Heart right ventricle (tissue), 16 donors: ENCODE measurements at regions not wholly inside any gene's neighbourhood (a gene's known extent, or its start where the extent isn't known, plus 50 kb on each side); places are given as distances from the start of the nearest gene placed in this dataset.

Experiments
- ATAC-seq, 8 donors: fragments of 200-7000 bp; cut with Tn5 transposase; one replicate each; pipeline ENCODE4 v1.9.1; 2020; ENCODE audit warnings: mild to moderate bottlenecking in 8 of 8, moderate library complexity in 8 of 8, moderate number of reproducible peaks in 1 of 8
- DNase-seq, 2 donors: peaks; one replicate each; pipeline ENCODE4 v3.0.0-alpha.2; 2020
- H3K27ac ChIP-seq, 10 donors: fragments of 200-600 bp; sonication (generic) in 2 of 10; one replicate each; pipeline versions ENCODE4 v1.5.0 to v1.8.0; 2020 to 2022; ENCODE audit warnings: mild to moderate bottlenecking in 3 of 10
- H3K27me3 ChIP-seq, 7 donors: fragments of 200-600 bp; one replicate each; pipeline ENCODE4 v1.8.0; 2021 to 2022; ENCODE audit warnings: mild to moderate bottlenecking in 2 of 7
- H3K36me3 ChIP-seq, 9 donors: fragments of 200-600 bp; sonication (generic) in 1 of 9; one replicate each; pipeline versions ENCODE4 v1.5.0 to v1.8.0; 2020 to 2022; ENCODE audit warnings: mild to moderate bottlenecking in 2 of 9
- H3K4me1 ChIP-seq, 9 donors: fragments of 200-600 bp; sonication (generic) in 1 of 9; one replicate each; pipeline versions ENCODE4 v1.5.0 to v1.8.0; 2020 to 2022; ENCODE audit warnings: mild to moderate bottlenecking in 4 of 9
- H3K4me3 ChIP-seq, 10 donors: fragments of 200-600 bp; sonication (generic) in 2 of 10; one replicate each; pipeline versions ENCODE4 v1.5.0 to v1.8.0; 2020 to 2022; ENCODE audit warnings: mild to moderate bottlenecking in 7 of 10, moderate library complexity in 2 of 10
- H3K9me3 ChIP-seq, 11 donors: fragments of 200-600 bp in 10 of 11; sonication (generic) in 2 of 11; one replicate each; pipeline versions ENCODE4 v1.5.0 to v1.8.0; 2013 to 2022; ENCODE audit warnings: mild to moderate bottlenecking in 2 of 11, control low read depth in 1 of 11, moderate library complexity in 1 of 11
- WGBS, 2 donors: extraction: QIAGEN DNeasy Blood & Tissue Kit; methylation state at CpG; one replicate each; pipeline ENCODE4 v1.1.7; 2013; ENCODE audit warnings: inconsistent platforms in 1 of 2; 5-methylcytosine and 5-hydroxymethylcytosine counted together
- intact Hi-C, 10 donors: fragments of 100-400 bp; cut with DNase I; formaldehyde crosslinking; loops; one replicate each; pipeline versions ENCODE4 v1.11.1 to v1.14.2; 2022
- TF ChIP-seq, protein P1 (sequence below), 9 donors: fragments of 200-600 bp; sonication (generic) in 2 of 9; IDR thresholded peaks; one replicate each; pipeline versions ENCODE4 v1.5.0 to v1.8.0; 2021 to 2022; ENCODE audit warnings: antibody characterized with exemption in 9 of 9, mild to moderate bottlenecking in 5 of 9, moderate library complexity in 1 of 9
- donor health status: Arrhythmogenic right ventricular cardiomyopathy.
- donor health status: ischemic (EF 13 %, LVEDD 7.1; RV severe dilation, severe dysfunction).
- donor health status: healthy with polysubstance abuse.
- donor health status: DM: no; HTN: yes; CAD: no.
- donor health status: DM: no; HTN: no; CAD: no.
- donor health status: ischemic (EF 25% LVEDD 6.9; RV normal size, moderate dysfunction).
- donor health status: ischemic (EF 25% LVEDD 5.7; RV mildly dilated, moderate dysfunction).
- donor health status: healthy.
- donor health status: DM: yes; HTN: yes; CAD: no.
- donor health status: Ischemic cardiomyopathy.
- donor health status: ischemic (EF 35%, LVEDD 5.7; RV mildly dilated, moderate dysfunction).
- donor health status: nonischemic (EF 11% LVEDD 7.7; RV severe dilation, severe dysfunction).
- donor health status: DM: yes; HTN: yes; CAD: no.
- donor health status: PGD.
- donor health status: ischemic (EF 29% LVEDD 5.4; RV normal size, mild dysfunction).
- donor health status: nonischemic (EF 23%, LVEDD 6.1; RV moderate dilation, normal function).

DNA sequence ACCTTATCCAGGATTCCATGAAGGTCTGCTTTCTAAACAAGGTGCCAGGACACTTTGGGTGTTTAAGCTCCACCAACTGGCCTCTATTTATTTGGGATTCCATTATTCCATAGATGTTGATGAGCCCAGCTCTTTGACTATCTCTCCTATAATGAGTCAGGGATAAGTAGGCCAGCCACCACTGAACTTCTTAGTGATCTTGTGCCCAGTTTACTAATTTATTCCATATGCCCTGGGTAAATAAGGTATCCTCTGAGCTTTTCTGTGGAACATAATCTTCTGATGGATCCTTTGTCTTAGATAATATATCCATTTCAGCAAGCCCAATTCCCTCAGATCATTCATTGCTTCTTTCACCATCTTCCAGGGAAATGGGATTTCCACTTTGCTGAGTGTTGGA, 535.0 kb downstream of the FOXG1 start:
- intact Hi-C loops, result no loop called here
- Histone ChIP-seq H3K36me3 (no peaks in the 10 kb centered on the region), H3K4me1 (no peaks in the 10 kb centered on the region), H3K27ac (no peak overlapping the region), H3K27me3 (no peaks in the 10 kb centered on the region), H3K9me3 (no peaks in the 10 kb centered on the region), H3K4me3 (no peak overlapping the region)
- TF ChIP-seq, protein P1, sequence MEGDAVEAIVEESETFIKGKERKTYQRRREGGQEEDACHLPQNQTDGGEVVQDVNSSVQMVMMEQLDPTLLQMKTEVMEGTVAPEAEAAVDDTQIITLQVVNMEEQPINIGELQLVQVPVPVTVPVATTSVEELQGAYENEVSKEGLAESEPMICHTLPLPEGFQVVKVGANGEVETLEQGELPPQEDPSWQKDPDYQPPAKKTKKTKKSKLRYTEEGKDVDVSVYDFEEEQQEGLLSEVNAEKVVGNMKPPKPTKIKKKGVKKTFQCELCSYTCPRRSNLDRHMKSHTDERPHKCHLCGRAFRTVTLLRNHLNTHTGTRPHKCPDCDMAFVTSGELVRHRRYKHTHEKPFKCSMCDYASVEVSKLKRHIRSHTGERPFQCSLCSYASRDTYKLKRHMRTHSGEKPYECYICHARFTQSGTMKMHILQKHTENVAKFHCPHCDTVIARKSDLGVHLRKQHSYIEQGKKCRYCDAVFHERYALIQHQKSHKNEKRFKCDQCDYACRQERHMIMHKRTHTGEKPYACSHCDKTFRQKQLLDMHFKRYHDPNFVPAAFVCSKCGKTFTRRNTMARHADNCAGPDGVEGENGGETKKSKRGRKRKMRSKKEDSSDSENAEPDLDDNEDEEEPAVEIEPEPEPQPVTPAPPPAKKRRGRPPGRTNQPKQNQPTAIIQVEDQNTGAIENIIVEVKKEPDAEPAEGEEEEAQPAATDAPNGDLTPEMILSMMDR (IDR thresholded peaks at IDR 0.05), result no peak
- DNase-seq (no peak), ATAC-seq (no peak)

DNA sequence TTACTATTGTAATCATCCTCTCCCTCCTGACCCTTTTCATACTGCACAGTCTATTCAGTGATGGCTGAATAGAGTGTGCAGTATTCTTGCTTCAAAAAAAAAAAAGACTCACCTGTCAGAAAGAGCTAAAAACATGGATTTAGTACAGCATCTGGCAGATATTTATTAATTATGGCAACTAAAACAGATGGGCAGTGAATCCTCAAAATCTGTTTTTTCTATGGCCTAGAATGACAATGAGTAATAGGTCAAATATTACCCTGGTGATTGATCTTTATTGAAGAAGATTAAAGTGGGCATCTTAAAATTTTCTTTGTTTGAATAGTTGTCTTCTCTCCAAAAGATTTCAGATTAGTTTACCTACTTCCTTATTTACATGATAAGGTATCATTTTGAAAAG, 543.6 kb downstream of the FOXG1 start:
- H3K27ac ChIP-seq, result no peak overlapping the region
- no peaks in the 10 kb centered on the region for H3K36me3 ChIP-seq
- TF ChIP-seq, protein P1 (IDR thresholded peaks at IDR 0.05), result no peak
- no peak for ATAC-seq
- intact Hi-C loops, result no loop called here
- H3K4me3 ChIP-seq, result no peak overlapping the region
- H3K27me3 ChIP-seq, result no peaks in the 10 kb centered on the region
- DNase-seq, result no peak
- H3K4me1 ChIP-seq, result no peaks in the 10 kb centered on the region
- no peaks in the 10 kb centered on the region for H3K9me3 ChIP-seq

DNA sequence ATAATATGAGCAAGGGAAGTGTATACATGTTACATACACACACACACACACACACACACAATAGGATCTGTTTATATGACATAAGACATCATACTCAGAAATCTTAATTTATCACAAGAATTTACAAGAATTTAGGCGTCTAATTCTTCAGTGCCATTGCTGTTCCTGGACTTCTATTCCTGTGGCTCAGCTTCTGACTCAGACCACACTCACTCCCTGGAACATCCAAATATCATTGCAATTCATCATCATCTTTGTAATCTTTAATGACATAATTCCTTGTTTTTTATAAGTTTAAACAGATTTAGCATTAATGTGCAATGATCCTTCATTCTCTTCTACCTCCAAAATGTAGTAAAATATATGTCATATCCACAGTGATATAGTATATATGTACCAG, 544.2 kb downstream of the FOXG1 start:
- intact Hi-C loops, result no loop called here
- no peaks in the 10 kb centered on the region for H3K9me3 ChIP-seq
- no peaks in the 10 kb centered on the region for H3K4me1 ChIP-seq
- 63 to 79% methylated on average over 1 of the region's 1 CpG for WGBS, 2 donors
- TF ChIP-seq, protein P1 (IDR thresholded peaks at IDR 0.05), result no peak
- ATAC-seq, result no peak
- H3K27me3 ChIP-seq, result no peaks in the 10 kb centered on the region
- DNase-seq, result no peak
- H3K27ac ChIP-seq, result no peak overlapping the region
- H3K4me3 ChIP-seq, result no peak overlapping the region
- no peaks in the 10 kb centered on the region for H3K36me3 ChIP-seq

DNA sequence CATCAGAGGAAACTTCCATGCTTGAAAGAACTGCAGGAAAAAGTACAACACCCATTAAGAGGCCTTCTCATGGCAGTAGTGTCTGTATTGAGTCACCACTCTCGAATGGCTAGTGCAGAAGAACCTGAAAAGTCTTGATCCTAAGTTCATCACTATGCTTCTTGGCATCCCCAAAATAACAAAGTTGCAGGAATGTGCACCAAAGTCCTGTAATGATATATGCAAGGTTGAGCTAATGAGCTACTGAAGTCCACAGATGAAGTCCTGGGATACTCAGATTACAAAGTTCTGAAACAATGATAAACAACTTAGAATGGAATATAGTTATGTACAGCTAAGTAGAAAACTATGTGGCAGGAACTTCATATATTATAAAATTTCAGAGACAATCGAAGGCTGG, 545.4 kb downstream of the FOXG1 start:
- Histone ChIP-seq H3K4me3 (no peak overlapping the region), H3K9me3 (no peaks in the 10 kb centered on the region), H3K27ac (no peak overlapping the region), H3K4me1 (no peaks in the 10 kb centered on the region), H3K27me3 (no peaks in the 10 kb centered on the region), H3K36me3 (no peaks in the 10 kb centered on the region)
- ATAC-seq (no peak), DNase-seq (no peak)
- WGBS, 2 donors, result 44 to 50% methylated on average over 2 of the region's 2 CpGs
- TF ChIP-seq, protein P1 (IDR thresholded peaks at IDR 0.05), result no peak
- intact Hi-C loops, result no loop called here

DNA sequence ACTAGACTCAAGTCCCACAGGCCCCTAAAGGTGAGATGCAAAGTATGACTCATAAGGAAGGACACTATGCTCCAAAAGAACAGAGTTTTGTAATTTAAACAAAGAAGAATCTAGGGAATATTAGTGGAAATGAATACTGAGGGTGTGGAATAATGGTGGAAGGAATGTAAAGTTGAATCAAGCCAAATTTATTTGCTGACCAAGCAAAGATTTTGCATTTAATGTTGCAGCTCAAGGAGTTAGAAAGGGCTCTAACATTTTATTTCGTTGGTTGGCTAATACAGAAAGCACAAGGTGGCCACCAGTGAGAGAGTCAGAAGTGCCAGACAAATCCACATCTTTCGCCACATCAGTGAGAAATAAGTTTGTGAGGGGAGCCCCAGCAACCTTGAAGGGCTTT, 550.3 kb downstream of the FOXG1 start:
- no peaks in the 10 kb centered on the region for H3K27me3 ChIP-seq
- H3K36me3 ChIP-seq, result no peaks in the 10 kb centered on the region
- intact Hi-C loops, result no loop called here
- 59 to 69% methylated on average over 2 of the region's 2 CpGs for WGBS, 2 donors
- H3K27ac ChIP-seq, result no peak overlapping the region
- TF ChIP-seq, protein P1 (IDR thresholded peaks at IDR 0.05), result no peak
- DNase-seq (no peak), ATAC-seq (no peak)
- peaks cover 0 to 8% (median 0%) of the 10 kb centered on the region in 11 donors for H3K9me3 ChIP-seq
- H3K4me1 ChIP-seq, result no peaks in the 10 kb centered on the region
- H3K4me3 ChIP-seq, result no peak overlapping the region
